Activated T-cell treated with anti-CD3 and anti-CD28 coated beads, Interleukin-2, amount 50 U/mL, for 4 hours (primary cell): ENCODE measurements at regions not wholly inside any gene's neighbourhood (a gene's known extent, or its start where the extent isn't known, plus 50 kb on each side); places are given as distances from the start of the nearest gene placed in this dataset.

Experiments
- ATAC-seq, 2 donors: fragments of 200-7000 bp; cut with Tn5 transposase; one replicate each; pipeline ENCODE4 v1.10.0; 2021
- DNase-seq: peaks from one replicate; pipeline ENCODE4 v3.0.0-alpha.2; 2020
- H3K27me3 Mint-ChIP-seq: one replicate; pipeline ENCODE4 v1.8.0; 2021; ENCODE audit warnings: low read depth, mixed read lengths
- H3K36me3 Mint-ChIP-seq: one replicate; pipeline ENCODE4 v1.8.0; 2022; ENCODE audit warnings: mixed read lengths; ENCODE audit not compliant: insufficient read depth
- H3K4me1 Mint-ChIP-seq: one replicate; pipeline ENCODE4 v1.8.0; 2021; ENCODE audit warnings: low read depth, mixed read lengths
- H3K4me3 Mint-ChIP-seq: one replicate; pipeline ENCODE4 v1.8.0; 2021; ENCODE audit warnings: mild to moderate bottlenecking, moderate library complexity, mixed read lengths
- H3K9me3 Mint-ChIP-seq: one replicate; pipeline ENCODE4 v1.8.0; 2021; ENCODE audit warnings: mixed read lengths

DNA sequence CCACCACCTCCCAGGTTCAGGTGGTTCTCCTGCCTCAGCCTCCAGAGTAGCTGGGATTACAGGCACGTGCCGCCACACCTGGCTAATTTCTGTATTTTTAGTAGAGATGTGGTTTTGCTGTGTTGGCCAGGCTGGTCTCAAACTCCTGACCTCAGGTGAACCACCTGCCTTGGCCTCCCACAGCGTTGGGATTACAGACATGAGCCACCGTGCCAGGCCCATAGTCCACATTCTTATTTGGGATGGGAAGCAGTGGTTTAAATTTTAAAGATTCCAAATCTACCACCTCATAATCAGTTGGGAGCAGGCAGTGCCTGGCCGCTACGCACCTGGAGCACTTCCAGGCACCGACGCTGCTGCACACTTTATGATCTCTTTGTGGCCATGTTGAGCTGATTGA lies 160.6 kb upstream of the SOX1 start:
- no peak for DNase-seq
- no peak overlapping the region for H3K4me3 Mint-ChIP-seq
- no peaks in the 10 kb centered on the region for H3K9me3 Mint-ChIP-seq
- H3K27me3 Mint-ChIP-seq = no peaks in the 10 kb centered on the region
- no peaks in the 10 kb centered on the region for H3K36me3 Mint-ChIP-seq
- ATAC-seq = no peak
- no peaks in the 10 kb centered on the region for H3K4me1 Mint-ChIP-seq

DNA sequence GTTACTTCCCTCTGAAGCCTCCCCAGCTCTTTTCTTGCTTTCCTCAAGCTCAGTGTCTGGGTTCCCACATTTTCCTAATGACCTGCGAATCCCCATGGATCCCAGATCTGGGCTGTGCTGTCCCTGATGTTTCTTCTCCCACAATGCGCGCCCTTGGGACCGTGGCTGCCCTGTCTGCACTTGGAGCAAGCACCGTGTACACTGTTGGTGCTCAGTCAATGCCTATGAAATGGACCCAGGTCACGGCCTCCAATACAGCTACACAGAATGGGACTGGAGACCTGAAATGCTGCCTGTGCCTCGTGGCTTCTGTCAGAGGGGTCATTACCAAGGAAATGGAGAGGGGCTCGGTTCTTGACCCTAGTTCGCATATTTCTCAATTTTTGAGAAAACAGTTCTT lies 160.1 kb upstream of the SOX1 start:
- no peaks in the 10 kb centered on the region for H3K36me3 Mint-ChIP-seq
- no peaks in the 10 kb centered on the region for H3K4me1 Mint-ChIP-seq
- no peaks in the 10 kb centered on the region for H3K27me3 Mint-ChIP-seq
- no peak overlapping the region for H3K4me3 Mint-ChIP-seq
- ATAC-seq = no peak
- no peak for DNase-seq
- no peaks in the 10 kb centered on the region for H3K9me3 Mint-ChIP-seq

DNA sequence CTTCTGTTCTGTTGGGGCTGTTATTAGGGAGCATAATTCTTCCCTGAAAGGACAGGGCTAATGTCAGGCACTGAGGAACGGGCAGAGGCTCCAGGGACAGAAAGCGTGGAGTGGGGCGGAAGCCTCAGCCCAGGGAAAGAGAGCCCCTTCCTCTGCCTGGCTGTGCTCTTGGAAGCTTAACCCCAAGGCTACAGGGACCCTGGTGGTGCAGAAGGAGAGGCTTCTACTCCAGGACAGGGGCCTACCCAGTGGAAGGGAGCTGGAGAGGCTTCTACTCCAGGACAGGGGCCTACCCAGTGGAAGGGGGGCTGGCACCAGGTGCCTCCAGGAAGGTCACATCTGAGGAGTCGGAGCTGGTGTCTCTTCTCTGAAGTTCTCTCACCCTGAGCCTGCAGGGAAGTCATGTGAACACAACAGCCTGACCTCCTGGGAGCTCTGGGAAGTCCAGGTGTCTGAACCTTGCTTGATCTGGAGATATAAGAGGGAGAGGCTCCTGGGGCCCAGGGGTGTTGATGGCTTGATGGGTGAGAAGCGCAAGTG lies 159.5 kb upstream of the SOX1 start:
- H3K36me3 Mint-ChIP-seq = no peaks in the 10 kb centered on the region
- DNase-seq = no peak
- no peaks in the 10 kb centered on the region for H3K4me1 Mint-ChIP-seq
- no peak for ATAC-seq
- no peaks in the 10 kb centered on the region for H3K9me3 Mint-ChIP-seq
- no peak overlapping the region for H3K4me3 Mint-ChIP-seq
- H3K27me3 Mint-ChIP-seq = no peaks in the 10 kb centered on the region

DNA sequence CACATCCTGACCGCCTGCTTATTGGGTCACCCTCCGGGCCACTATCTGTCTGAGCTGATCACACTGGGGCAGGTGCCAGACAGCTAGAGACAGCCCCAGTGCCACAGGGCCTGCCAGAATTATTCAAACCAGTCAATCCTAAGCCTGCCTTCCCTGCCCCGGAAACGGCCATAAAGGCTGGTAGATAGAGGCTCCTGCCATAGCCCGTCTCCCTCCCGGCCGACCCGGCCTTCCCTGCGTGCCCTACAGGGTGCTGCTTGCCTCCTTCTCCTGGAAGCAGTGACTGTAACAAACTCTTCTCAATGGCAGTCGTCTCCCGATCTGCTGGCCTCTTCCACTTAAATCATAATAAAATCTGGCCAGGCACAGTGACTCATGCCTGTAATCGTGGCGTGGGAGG lies 158.6 kb upstream of the SOX1 start:
- Mint-ChIP-seq H3K9me3 (no peaks in the 10 kb centered on the region), H3K4me1 (no peaks in the 10 kb centered on the region), H3K4me3 (no peak overlapping the region), H3K36me3 (no peaks in the 10 kb centered on the region), H3K27me3 (no peaks in the 10 kb centered on the region)
- ATAC-seq (no peak), DNase-seq (no peak)

DNA sequence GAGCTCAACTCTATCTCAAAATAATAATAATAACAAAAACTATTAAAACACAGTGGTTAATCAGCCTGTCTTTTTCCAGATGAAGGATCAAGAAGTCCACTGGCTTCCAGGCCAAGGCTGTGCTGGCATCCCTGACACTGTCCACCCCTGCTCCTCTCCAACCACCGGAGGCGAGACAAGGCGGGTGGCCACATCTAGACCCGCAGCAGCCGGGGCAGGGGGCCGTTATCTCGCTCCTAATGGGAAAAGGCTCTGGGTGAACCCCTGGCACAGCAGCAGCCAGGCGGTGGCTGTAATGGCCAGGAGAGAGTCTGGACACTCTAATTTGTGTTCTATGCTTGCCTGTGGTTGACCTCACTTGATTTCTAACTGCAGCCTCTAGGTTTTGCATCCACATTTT lies 158.0 kb upstream of the SOX1 start:
- H3K4me3 Mint-ChIP-seq = no peak overlapping the region
- no peaks in the 10 kb centered on the region for H3K36me3 Mint-ChIP-seq
- ATAC-seq = no peak
- no peaks in the 10 kb centered on the region for H3K27me3 Mint-ChIP-seq
- no peaks in the 10 kb centered on the region for H3K9me3 Mint-ChIP-seq
- no peaks in the 10 kb centered on the region for H3K4me1 Mint-ChIP-seq
- no peak for DNase-seq

DNA sequence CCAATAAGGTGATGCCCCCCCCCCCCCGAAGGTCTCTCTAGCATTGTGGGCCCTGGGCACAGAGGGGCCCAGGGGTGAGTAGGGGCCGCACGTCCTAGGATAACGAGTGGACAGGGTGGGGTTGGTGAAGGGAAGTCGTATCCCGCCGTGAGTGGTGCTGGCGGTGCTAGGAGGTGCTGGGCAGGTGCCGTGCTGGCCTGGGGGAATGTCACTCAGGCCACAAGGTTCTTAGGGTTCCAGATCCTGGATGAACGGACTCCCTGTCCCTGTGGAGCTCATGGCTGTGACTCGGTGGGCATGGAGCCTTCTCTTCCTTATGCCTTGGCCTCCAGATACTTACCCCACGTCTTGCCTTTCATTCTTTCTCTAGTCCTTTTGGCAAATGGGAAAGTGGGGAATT lies 157.4 kb upstream of the SOX1 start:
- Mint-ChIP-seq H3K4me3 (no peak overlapping the region), H3K4me1 (no peaks in the 10 kb centered on the region), H3K27me3 (no peaks in the 10 kb centered on the region), H3K9me3 (no peaks in the 10 kb centered on the region), H3K36me3 (no peaks in the 10 kb centered on the region)
- no peak for ATAC-seq
- DNase-seq = no peak

DNA sequence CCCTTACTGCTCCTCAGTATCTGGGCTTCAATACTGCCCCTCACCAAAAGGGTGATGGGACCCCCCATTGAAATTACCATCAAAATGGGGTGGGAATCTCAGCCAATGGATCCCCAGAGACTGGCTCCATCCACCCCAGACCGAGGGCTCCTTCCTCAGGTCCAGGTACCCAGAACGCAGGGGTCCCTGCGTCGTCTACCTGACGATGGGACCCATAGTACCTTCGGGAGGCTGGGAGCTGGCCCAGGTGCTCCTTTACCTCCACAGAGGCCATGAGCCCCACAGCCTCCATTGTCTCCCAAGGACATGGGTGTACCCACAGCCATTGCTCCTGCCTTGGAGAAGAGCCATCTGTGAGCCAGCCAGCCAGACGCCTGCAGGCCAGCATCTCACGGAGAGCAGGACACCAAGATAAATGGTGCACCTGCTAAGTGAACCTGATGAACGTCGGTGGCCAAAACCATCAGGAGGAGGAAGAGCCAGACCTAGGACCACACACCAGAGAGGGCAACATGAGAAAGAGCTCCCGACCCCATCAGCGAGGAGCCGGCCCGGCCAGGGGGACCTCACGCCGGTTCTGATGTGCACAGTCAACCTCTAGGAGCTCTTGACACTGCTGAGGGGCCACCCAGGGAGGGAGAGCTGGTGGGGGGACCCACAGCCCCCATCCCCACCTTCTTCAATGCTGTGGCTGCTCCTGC lies 156.8 kb upstream of the SOX1 start:
- no peaks in the 10 kb centered on the region for H3K9me3 Mint-ChIP-seq
- H3K36me3 Mint-ChIP-seq = no peaks in the 10 kb centered on the region
- no peaks in the 10 kb centered on the region for H3K27me3 Mint-ChIP-seq
- no peak for ATAC-seq
- no peak for DNase-seq
- H3K4me1 Mint-ChIP-seq = no peaks in the 10 kb centered on the region
- no peak overlapping the region for H3K4me3 Mint-ChIP-seq

DNA sequence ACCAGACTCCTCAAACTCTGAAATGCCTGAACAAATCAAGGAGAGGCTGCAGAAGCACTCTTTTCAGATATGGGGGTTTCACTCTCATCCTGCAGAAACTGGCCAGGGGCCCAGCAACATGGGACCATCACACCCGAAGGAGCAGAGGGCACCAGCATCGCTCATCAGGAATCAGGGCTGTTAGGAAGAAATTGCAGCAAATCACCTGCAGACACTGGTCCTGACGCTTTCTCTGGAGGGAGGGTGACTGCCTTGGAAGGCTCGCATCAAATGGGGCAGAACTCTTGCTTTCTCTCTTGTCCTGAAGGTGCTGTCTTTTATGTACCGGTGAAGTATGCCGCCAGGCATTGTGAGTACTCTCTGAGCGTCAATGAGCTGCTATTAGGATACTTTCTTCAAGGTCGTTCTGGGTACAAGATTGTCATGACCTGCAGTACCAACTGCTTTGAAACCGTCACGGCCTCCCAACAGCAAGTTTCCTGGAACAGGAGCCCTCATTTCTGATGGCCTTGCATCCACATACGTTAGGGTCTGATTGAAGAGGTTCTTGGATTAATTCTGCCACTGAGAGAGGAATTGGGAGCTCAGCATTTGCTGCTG lies 155.7 kb upstream of the SOX1 start:
- ATAC-seq (no peak), DNase-seq (no peak)
- no peaks in the 10 kb centered on the region for H3K36me3 Mint-ChIP-seq
- H3K27me3 Mint-ChIP-seq = no peaks in the 10 kb centered on the region
- H3K4me3 Mint-ChIP-seq = no peak overlapping the region
- H3K4me1 Mint-ChIP-seq = no peaks in the 10 kb centered on the region
- no peaks in the 10 kb centered on the region for H3K9me3 Mint-ChIP-seq

DNA sequence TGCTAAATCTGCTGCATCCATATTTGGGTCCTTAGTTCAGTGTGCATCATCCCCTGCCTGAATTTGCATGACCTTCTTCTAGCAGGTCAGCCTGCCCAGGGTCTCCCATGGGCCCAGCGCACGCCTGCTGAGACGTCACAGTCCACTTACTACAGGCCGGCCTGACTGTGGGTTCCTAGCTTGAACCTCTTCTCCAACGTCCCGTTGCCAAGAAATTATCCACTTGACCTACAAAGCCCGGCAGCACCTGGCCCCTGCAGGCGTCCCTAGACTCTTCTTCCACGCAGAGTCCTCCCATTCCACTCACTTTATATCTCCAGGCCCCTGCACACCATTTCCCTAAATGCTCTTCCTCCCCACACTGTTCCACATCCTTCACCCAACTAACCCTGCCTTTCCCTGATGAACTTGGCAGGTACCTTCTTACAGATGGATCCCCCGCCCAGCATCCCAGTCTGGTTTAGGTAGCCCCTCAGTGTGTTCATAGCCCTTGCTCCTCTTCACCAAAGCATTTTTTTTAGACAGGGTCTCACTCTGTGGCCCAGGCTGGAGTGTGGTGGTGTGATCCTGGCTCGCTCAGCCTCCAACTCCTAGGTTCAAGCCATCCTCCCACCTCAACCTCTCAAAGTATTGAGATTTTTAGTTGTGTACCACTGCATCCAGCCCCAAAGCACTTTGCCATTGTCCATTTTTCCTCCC lies 155.0 kb upstream of the SOX1 start:
- Mint-ChIP-seq H3K4me1 (no peaks in the 10 kb centered on the region), H3K27me3 (no peaks in the 10 kb centered on the region), H3K4me3 (no peak overlapping the region), H3K9me3 (no peaks in the 10 kb centered on the region), H3K36me3 (no peaks in the 10 kb centered on the region)
- DNase-seq (no peak), ATAC-seq (no peak)

DNA sequence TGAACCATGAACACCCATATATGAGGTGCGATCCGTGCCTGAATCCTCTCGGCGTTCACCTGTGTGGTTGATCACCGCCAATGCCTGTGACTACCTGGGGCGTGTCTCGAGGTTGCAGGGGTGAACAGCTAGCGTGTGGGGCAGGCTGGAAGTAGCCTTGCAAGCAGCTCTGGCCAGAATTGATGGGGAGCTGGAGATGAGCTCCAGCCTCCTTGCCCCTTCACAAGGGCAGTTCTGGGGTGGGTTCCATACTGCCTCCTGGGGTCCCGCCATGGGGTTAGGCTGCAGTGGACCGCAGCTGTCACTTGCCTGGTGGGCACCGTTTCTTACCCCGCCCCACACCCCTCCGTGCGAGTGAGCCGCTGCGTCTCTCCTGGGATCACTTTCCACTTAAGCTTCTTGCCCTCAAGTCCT lies 154.5 kb upstream of the SOX1 start:
- H3K4me1 Mint-ChIP-seq = no peaks in the 10 kb centered on the region
- H3K9me3 Mint-ChIP-seq = no peaks in the 10 kb centered on the region
- no peak for ATAC-seq
- no peak overlapping the region for H3K4me3 Mint-ChIP-seq
- no peaks in the 10 kb centered on the region for H3K27me3 Mint-ChIP-seq
- H3K36me3 Mint-ChIP-seq = no peaks in the 10 kb centered on the region
- DNase-seq = no peak

DNA sequence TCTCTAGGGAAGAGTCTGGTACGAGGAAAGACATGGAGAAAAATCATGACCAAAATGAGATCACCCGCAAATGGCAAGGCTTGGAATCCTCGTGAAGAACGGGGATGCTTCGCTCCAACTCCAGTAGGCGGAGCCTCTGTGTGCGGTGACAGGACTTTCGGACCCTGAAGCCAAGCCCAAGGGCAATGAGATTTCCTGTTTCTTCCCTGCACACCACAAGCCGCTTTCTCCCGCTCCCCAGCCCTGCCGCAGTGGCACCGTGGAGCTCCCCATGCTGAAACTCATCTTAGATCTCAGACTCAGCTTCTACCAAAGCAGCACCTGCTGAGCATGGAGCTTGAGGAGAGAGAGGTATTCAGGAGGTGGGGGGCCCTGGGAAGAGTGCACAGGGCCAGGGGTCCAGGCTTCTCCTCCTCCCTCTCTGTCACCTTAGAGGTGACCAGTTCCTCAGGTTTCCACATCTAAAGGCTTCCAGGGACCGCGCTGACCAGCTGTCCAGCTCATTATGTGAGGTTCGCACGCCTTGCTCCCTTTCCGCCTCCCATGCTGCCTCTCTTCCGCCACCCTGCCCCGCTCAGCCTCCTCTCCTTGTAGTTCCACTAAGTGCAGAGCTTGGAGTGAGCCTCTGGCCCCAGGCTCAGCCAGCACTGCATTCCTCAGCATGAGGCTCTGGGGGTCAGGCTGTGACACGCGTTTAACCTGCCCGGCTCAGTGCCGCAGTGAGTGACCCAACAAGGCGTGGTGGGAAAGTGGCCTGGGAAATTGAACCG lies 153.8 kb upstream of the SOX1 start:
- H3K4me1 Mint-ChIP-seq = no peaks in the 10 kb centered on the region
- DNase-seq (no peak), ATAC-seq (no peak)
- no peaks in the 10 kb centered on the region for H3K9me3 Mint-ChIP-seq
- no peaks in the 10 kb centered on the region for H3K27me3 Mint-ChIP-seq
- no peaks in the 10 kb centered on the region for H3K36me3 Mint-ChIP-seq
- H3K4me3 Mint-ChIP-seq = no peak overlapping the region

DNA sequence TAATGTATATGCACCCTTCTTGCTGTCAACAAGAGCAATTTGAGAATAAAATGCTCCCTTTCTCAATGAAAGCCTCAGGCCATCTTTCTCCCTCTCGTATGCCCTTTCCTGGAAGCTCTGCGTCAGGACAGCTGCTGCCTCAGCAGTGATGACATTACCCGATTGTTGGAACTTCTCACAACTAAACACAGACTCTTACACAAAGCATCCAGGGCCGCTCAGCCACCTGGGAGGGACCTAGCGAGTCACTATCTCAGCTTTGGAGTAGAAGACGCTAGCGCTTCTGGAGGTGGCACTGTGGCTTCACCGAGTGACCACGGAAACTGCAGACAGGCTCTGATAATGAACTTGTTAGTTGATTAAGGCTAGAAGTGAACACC lies 153.2 kb upstream of the SOX1 start:
- no peaks in the 10 kb centered on the region for H3K27me3 Mint-ChIP-seq
- no peak overlapping the region for H3K4me3 Mint-ChIP-seq
- no peaks in the 10 kb centered on the region for H3K9me3 Mint-ChIP-seq
- H3K36me3 Mint-ChIP-seq = no peaks in the 10 kb centered on the region
- ATAC-seq (no peak), DNase-seq (no peak)
- no peaks in the 10 kb centered on the region for H3K4me1 Mint-ChIP-seq

DNA sequence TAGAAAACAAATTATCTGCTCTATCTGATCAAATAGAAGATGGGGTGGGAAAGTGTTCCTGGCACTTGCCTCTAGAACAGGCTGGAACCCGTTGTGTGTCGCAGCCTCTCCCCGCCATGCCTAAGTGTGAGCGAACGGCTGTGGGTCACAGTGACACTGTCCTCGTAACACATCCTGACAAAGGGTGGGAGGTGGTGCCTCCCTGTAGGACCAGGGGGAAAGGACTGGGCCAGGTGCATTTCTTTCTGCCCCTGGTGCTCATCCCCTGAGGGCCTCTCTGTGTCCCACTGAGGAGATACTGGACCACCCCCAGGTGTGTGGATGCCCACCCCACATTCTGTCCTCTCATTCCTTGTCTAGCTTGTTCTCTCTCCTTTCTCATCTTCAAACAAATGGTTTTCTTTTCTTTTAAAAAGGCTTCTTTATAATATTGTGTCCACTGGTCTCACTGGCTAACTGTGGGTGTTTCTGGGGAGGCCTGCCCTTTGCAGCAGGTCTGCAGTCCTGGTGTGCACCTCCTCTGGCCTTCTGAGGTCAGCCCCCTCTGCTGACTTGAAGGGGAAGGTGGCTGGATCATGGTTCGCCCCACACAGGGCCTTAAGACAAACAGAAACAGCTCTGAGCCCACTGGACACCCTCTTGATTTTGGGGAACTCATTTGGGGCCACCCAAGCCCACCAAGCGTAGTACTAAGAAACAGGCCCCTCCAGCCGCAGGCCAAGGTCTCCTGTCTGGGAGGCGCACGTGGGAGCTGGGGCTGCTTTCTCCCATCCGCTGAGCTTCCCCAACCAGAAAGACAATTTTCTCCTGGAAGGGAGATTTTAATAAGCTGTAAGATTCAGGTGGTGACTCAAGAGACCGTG lies 152.5 kb upstream of the SOX1 start:
- ATAC-seq = no peak
- Mint-ChIP-seq H3K9me3 (no peaks in the 10 kb centered on the region), H3K4me1 (no peaks in the 10 kb centered on the region), H3K4me3 (no peak overlapping the region), H3K36me3 (no peaks in the 10 kb centered on the region), H3K27me3 (no peaks in the 10 kb centered on the region)
- DNase-seq = no peak

DNA sequence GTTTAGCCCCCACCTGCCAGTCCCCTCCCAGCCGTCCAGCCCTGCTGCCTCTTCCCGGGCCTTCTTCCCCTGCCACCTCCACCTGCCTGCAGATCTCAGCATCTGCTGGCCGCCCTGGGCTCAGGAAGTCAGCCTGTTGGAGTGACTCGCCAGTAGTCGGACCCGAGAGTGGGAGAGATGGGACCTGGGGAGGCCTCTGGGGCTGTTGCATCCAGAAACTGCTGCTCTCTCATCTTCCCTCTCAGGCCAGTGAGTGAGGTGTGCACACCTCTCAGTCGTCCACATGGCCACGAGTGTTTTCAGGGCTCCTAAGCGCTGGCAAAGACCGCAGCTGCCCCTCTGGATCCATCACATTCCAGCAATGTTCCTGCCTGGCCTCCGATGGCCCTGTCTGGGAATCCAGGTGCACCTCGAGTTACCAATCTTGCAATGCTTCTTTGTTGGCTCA lies 151.8 kb upstream of the SOX1 start:
- ATAC-seq (no peak), DNase-seq (no peak)
- Mint-ChIP-seq H3K9me3 (no peaks in the 10 kb centered on the region), H3K27me3 (peaks cover 4% of the 10 kb centered on the region), H3K36me3 (no peaks in the 10 kb centered on the region), H3K4me1 (no peaks in the 10 kb centered on the region), H3K4me3 (no peak overlapping the region)
